ENCODE measurements at regions not wholly inside any gene's neighbourhood (a gene's known extent, or its start where the extent isn't known, plus 50 kb on each side); places are given as distances from the start of the nearest gene placed in this dataset.

- Histone ChIP-seq H3K4me1 (peaks cover 12% of the 10 kb centered on the region), H3K9me3 (no peaks in the 10 kb centered on the region), H3K27ac (no peak overlapping the region), H3K27me3 (no peaks in the 10 kb centered on the region), H3K36me3 (no peaks in the 10 kb centered on the region), H3K4me3 (no peak overlapping the region)
- intact Hi-C loops (cut with DNase I): no loop called here
- peak in 1 of 2 donors; percentile 37 for DNase-seq (ENCODE audit: extremely low spot score in 2 of 2)
- TF ChIP-seq CTCF (IDR thresholded peaks at IDR 0.05) (no peak), POLR2AphosphoS5 (IDR thresholded peaks at IDR 0.05; ENCODE audit: insufficient read depth in 1 of 2, low read depth in 1 of 2) (no peak)
These were observed 684.8 kb downstream of the QKI start for GRCh38 chr6:164099269-164099865.

- H3K4me1 ChIP-seq: peaks cover 12% of the 10 kb centered on the region
- no peaks in the 10 kb centered on the region for H3K36me3 ChIP-seq
- intact Hi-C loops (cut with DNase I): no loop called here
- H3K9me3 ChIP-seq: no peaks in the 10 kb centered on the region
- no peak overlapping the region for H3K27ac ChIP-seq
- no peak overlapping the region for H3K4me3 ChIP-seq
- TF ChIP-seq POLR2AphosphoS5 (IDR thresholded peaks at IDR 0.05; ENCODE audit: insufficient read depth in 1 of 2, low read depth in 1 of 2): no peak
- TF ChIP-seq CTCF (IDR thresholded peaks at IDR 0.05): no peak
- TF ChIP-seq POLR2A (IDR thresholded peaks at IDR 0.05): no peak
- H3K27me3 ChIP-seq: no peaks in the 10 kb centered on the region
- peak in 1 of 2 donors; percentile 74 for DNase-seq (ENCODE audit: extremely low spot score in 2 of 2)
These were observed 684.3 kb downstream of the QKI start for GRCh38 chr6:164098857-164099267.

- intact Hi-C loops (cut with DNase I): no loop called here
- Histone ChIP-seq H3K4me1 (peaks cover 12% of the 10 kb centered on the region), H3K27ac (no peak overlapping the region), H3K9me3 (no peaks in the 10 kb centered on the region), H3K4me3 (no peak overlapping the region), H3K36me3 (no peaks in the 10 kb centered on the region), H3K27me3 (no peaks in the 10 kb centered on the region)
- TF ChIP-seq POLR2A (IDR thresholded peaks at IDR 0.05): no peak
- peak in 1 of 2 donors; percentile 39 for TF ChIP-seq POLR2AphosphoS5 (IDR thresholded peaks at IDR 0.05; ENCODE audit: insufficient read depth in 1 of 2, low read depth in 1 of 2)
- DNase-seq (ENCODE audit: extremely low spot score in 2 of 2): peak in 1 of 2 donors; percentile 62
These were observed 683.3 kb downstream of the QKI start for GRCh38 chr6:164097551-164098398.

GRCh38 chr6:164097056-164097455 is 682.5 kb downstream of the QKI start:
- H3K36me3 ChIP-seq: no peaks in the 10 kb centered on the region
- peak in 1 of 2 donors; percentile 52 for DNase-seq (ENCODE audit: extremely low spot score in 2 of 2)
- intact Hi-C loops (cut with DNase I): no loop called here
- H3K27me3 ChIP-seq: no peaks in the 10 kb centered on the region
- H3K9me3 ChIP-seq: no peaks in the 10 kb centered on the region
- H3K27ac ChIP-seq: no peak overlapping the region
- peaks cover 12% of the 10 kb centered on the region for H3K4me1 ChIP-seq
- TF ChIP-seq POLR2AphosphoS5 (IDR thresholded peaks at IDR 0.05; ENCODE audit: insufficient read depth in 1 of 2, low read depth in 1 of 2) (no peak), POLR2A (IDR thresholded peaks at IDR 0.05) (no peak), CTCF (IDR thresholded peaks at IDR 0.05) (no peak)
- no peak overlapping the region for H3K4me3 ChIP-seq

- Histone ChIP-seq H3K4me1 (peaks cover 12% of the 10 kb centered on the region), H3K27me3 (no peaks in the 10 kb centered on the region), H3K4me3 (no peak overlapping the region), H3K9me3 (no peaks in the 10 kb centered on the region), H3K27ac (no peak overlapping the region), H3K36me3 (no peaks in the 10 kb centered on the region)
- TF ChIP-seq CTCF (IDR thresholded peaks at IDR 0.05) (no peak), POLR2AphosphoS5 (IDR thresholded peaks at IDR 0.05; ENCODE audit: insufficient read depth in 1 of 2, low read depth in 1 of 2) (no peak), POLR2A (IDR thresholded peaks at IDR 0.05) (no peak)
- DNase-seq (ENCODE audit: extremely low spot score in 2 of 2): peak in 1 of 2 donors; percentile 40
- intact Hi-C loops (cut with DNase I): no loop called here
These were observed 680.5 kb downstream of the QKI start for GRCh38 chr6:164095056-164095455.
